GM12864 (cell line): ENCODE measurements at regions not wholly inside any gene's neighbourhood (a gene's known extent, or its start where the extent isn't known, plus 50 kb on each side); places are given as distances from the start of the nearest gene placed in this dataset.
"Not testable (repeated sequence)": the region's sequence is repeated elsewhere in the genome, so short reads cannot be mapped to it uniquely, and the experiment has no call there.

Experiments
- DNase-seq: peaks from one replicate; pipeline ENCODE4 v3.0.0-alpha.2; 2011; ENCODE audit warnings: low read depth
- H3K4me3 ChIP-seq: 2 replicates; pipeline ENCODE4 v1.5.1; 2011; ENCODE audit warnings: mild to moderate bottlenecking, low read depth, low read length, control low read depth
- TF ChIP-seq, protein P1 (sequence below): IDR thresholded peaks from 2 replicates; pipeline ENCODE4 v1.5.1; 2011; ENCODE audit warnings: low read depth, mild to moderate bottlenecking, moderate library complexity, low read length, control low read depth, inconsistent platforms; ENCODE audit errors: missing control alignments

DNA sequence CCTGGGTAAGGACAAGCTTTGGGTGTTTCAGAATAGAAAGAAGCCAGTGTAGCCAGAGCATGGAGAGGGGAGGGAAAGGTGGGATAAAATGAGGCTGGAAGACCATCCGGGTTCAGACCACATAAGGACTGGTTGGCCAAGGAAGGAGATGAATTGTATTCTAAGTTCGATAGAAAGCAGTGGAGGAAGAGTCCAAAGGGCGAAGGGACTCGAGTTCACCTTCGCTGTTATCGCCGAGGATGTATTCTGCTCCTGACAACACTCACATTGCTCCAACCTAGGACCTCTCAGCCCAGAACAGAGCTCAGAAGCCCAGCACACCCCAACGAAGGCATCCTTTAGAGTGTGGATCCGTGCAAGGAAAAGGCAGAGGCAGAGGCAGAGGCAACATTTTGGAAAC is 133.1 kb upstream of the EPB41L4A start:
- TF ChIP-seq, protein P1, sequence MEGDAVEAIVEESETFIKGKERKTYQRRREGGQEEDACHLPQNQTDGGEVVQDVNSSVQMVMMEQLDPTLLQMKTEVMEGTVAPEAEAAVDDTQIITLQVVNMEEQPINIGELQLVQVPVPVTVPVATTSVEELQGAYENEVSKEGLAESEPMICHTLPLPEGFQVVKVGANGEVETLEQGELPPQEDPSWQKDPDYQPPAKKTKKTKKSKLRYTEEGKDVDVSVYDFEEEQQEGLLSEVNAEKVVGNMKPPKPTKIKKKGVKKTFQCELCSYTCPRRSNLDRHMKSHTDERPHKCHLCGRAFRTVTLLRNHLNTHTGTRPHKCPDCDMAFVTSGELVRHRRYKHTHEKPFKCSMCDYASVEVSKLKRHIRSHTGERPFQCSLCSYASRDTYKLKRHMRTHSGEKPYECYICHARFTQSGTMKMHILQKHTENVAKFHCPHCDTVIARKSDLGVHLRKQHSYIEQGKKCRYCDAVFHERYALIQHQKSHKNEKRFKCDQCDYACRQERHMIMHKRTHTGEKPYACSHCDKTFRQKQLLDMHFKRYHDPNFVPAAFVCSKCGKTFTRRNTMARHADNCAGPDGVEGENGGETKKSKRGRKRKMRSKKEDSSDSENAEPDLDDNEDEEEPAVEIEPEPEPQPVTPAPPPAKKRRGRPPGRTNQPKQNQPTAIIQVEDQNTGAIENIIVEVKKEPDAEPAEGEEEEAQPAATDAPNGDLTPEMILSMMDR = no peak
- no peak overlapping the region for H3K4me3 ChIP-seq
- no peak for DNase-seq

DNA sequence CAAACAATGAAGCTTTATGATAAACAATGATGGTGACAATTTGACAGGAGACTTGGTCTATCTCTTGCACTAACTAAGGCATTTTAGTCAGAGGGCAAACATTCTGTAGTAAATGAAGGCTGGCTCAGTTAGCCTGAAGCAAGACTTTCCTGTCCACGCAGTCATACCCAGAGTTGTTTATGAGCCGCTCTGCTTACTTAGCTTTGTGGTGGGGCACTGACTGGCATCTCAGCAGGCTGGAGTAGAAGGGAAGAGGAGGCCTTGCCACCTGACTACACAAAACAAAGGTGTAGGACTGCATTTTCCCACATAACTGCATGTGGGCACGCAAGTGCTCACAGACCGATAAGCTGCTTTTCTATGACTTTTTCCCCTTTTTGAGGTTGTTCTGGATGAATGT is 133.7 kb upstream of the EPB41L4A start:
- TF ChIP-seq, protein P1 = no peak
- no peak overlapping the region for H3K4me3 ChIP-seq
- no peak for DNase-seq

DNA sequence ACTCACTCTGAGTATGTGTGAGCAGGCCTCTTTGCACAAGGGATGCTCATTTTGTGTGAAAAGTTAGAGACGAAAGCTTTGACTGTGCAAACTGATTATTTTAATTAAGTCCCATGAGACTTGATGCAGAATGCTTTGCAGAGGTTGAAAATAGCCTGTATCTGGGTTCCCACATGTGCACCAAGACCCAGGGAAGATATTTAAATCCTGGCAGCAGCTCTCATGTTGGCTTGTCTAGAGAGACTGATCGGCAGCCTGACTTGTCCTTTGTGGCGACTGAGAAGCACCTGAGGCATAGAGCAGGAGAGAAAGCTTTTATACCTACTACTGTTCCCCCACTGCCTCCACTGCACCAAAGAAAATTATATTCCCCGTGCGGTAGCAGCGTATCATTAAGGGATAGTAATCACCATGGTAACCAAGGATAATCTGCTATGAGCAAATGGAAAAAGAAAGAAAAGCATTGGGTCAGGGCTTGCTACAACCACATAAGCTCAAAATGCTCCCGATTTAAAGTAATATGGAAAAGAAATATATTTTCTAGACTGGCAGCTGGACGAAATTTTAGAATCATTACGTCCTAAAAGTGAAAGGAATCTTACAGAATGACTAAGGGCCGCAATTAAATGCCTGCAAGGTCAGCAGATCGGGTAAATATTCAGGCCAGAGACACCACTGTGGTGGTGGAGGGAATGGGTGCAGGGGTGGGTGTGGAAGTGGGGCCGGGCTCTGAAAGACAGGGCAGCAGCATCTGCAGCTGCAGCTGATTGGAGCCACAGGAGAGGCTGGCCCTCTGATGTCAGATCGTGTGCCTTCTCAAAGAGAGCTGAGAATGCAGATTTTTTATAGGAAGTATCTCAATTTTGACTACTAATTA is 135.3 kb upstream of the EPB41L4A start:
- DNase-seq = no peak
- TF ChIP-seq, protein P1 = no peak
- no peak overlapping the region for H3K4me3 ChIP-seq

DNA sequence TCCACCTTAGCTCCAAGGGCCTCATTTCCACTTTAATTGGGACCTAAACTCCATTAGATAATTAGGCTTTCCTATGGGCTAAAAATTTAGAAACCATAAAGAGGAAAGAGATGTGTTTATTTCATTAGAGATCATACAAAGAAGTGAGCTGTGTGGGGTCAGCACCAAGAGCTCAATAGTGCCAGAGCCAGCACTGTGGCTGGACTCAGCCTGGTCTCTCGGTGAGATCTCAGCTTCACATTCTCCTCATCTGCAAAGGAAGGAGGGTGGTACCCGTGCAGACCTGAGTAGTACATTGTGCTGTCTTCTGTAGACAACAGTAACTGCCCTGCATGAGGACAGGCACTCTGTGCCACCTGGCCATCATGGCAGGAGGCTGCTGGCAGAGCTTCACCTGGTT is 136.1 kb upstream of the EPB41L4A start:
- TF ChIP-seq, protein P1 = no peak
- no peak overlapping the region for H3K4me3 ChIP-seq
- no peak for DNase-seq

DNA sequence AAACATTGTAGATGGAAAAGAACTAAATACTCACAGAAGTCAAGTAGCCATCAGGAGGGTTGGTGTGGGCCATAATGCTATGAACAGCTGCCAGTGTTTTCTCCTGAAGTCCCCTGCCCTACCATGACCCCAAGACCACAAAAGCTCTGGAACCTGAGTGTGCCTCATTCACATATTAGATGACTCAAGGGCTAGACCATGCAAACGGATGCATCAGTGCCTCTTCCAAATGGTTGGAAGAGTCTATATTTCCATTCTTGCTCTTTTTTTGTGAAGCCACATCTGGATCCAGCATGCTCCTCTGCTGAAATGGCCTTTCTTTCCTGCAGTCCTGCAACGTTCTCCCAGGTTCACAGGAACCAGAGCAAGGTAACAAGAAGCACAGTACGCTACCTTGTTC is 136.6 kb upstream of the EPB41L4A start:
- no peak overlapping the region for H3K4me3 ChIP-seq
- no peak for DNase-seq
- TF ChIP-seq, protein P1 = no peak

DNA sequence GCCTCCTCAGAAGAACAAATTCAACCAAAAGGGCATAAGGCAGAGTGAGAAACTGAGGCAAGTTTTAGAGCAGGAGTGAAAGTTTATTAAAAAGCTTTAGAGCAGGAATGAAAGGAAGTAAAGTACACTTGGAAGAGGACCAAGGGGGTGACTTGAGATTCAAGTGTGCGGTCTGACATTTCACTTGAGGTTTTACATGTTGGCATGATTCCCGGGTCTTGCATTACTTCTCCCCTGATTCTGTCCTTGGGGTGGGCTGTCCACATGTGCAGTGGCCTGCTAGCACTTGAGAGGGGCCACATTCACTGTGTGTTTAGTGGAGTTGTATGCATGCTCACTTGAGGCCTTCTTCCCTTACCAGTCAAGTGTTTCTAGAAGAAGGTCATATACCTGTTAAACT is 140.4 kb upstream of the EPB41L4A start:
- H3K4me3 ChIP-seq, DNase-seq: not testable (repeated sequence)

DNA sequence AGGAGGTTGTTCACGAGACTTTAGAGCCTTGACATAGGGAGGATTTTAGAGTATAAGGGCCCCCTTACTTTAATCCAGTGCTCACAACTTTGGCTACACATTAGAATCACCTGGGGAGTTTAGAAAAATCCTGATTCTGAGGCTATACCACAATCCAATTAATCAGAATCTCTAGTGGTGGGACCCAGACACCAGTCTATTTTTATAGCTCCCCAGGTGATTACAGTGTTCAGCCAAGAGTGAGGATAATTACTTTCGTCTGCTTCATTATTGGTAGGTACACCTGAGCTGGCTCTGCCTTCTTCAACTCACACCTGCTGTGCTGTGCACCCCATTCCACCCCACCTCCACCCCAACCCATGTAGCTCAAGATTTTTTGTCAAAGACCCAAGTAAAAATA is 141.3 kb upstream of the EPB41L4A start:
- TF ChIP-seq, protein P1 = no peak
- DNase-seq = no peak
- H3K4me3 ChIP-seq = no peak overlapping the region
